PC-3 (cell line): ENCODE measurements at regions not wholly inside any gene's neighbourhood (a gene's known extent, or its start where the extent isn't known, plus 50 kb on each side); places are given as distances from the start of the nearest gene placed in this dataset.

Experiments used
- ATAC-seq: fragments of 200-7000 bp; cut with Tn5 transposase; 2 replicates; pipeline ENCODE4 v1.9.1; 2020; ENCODE audit warnings: mild to moderate bottlenecking, moderate library complexity
- BruUV-seq: library from RNA; stranded (reverse); fragments of 400-500 nt; replicated peaks from 2 replicates; lab custom pipeline; 2021; lab: Mats Ljungman, UMichigan
- CTCF ChIA-PET: fragments of 300-600 bp; sonication (Branson Sonifier 250); formaldehyde crosslinking; loops from one replicate; lab custom pipeline; 2022; ENCODE audit warnings: antibody characterized with exemption; lab: Charles Lee
- POLR2A ChIA-PET: fragments of 300-600 bp; sonication (Branson Sonifier 250); formaldehyde crosslinking; loops from one replicate; lab custom pipeline; 2022; ENCODE audit warnings: antibody characterized with exemption; ENCODE audit not compliant: unreplicated experiment; lab: Charles Lee
- DNase-seq: peaks from one replicate; pipeline ENCODE4 v3.0.0-alpha.2; 2015
- H2AFZ ChIP-seq: fragments of 300-600 bp; sonication (generic); 2 replicates; pipeline ENCODE4 v1.6.0; 2016; ENCODE audit warnings: antibody characterized with exemption, low read length
- H3F3A ChIP-seq: fragments of 300-600 bp; sonication (generic); one replicate; pipeline ENCODE4 v1.6.0; 2017; ENCODE audit warnings: antibody characterized with exemption, low read length, control low read depth, mild to moderate bottlenecking; ENCODE audit not compliant: unreplicated experiment
- H3K27ac ChIP-seq: fragments of 300-600 bp; sonication (generic); 2 replicates; pipeline ENCODE4 v1.5.1; 2016; ENCODE audit warnings: mild to moderate bottlenecking, low read length
- H3K27me3 ChIP-seq: fragments of 300-600 bp; sonication (generic); 2 replicates; pipeline ENCODE4 v1.6.1; 2016; ENCODE audit warnings: low read length, mixed read lengths
- H3K36me3 ChIP-seq: fragments of 300-600 bp; sonication (generic); 2 replicates; pipeline ENCODE4 v1.6.1; 2016; ENCODE audit warnings: low read depth, mixed run types, low read length, mixed read lengths
- H3K4me1 ChIP-seq: fragments of 300-600 bp; sonication (generic); 2 replicates; pipeline ENCODE4 v1.5.1; 2016; ENCODE audit warnings: low read length; ENCODE audit not compliant: insufficient read depth
- H3K4me2 ChIP-seq: fragments of 300-600 bp; sonication (generic); 2 replicates; pipeline ENCODE4 v1.6.0; 2016; ENCODE audit warnings: low read length
- H3K4me3 ChIP-seq: fragments of 300-600 bp; sonication (generic); 2 replicates; pipeline ENCODE4 v1.5.1; 2016; ENCODE audit warnings: mild to moderate bottlenecking, low read length, mixed read lengths
- H3K79me2 ChIP-seq: fragments of 300-600 bp; sonication (generic); 2 replicates; pipeline ENCODE4 v1.6.1; 2017; ENCODE audit warnings: low read length, mixed read lengths
- H3K9ac ChIP-seq: fragments of 300-600 bp; sonication (generic); 2 replicates; pipeline ENCODE4 v1.6.0; 2016; ENCODE audit warnings: mild to moderate bottlenecking, low read length
- H3K9me2 ChIP-seq: fragments of 300-600 bp; sonication (generic); replicated peaks from 2 replicates; pipeline ENCODE4 v1.6.1; 2016; ENCODE audit warnings: mixed run types, low read length, mixed read lengths
- H3K9me3 ChIP-seq: fragments of 300-600 bp; sonication (generic); 2 replicates; pipeline ENCODE4 v1.6.1; 2016; ENCODE audit warnings: low read length, mixed read lengths
- H4K20me1 ChIP-seq: fragments of 300-600 bp; sonication (generic); 2 replicates; pipeline ENCODE4 v1.6.1; 2016; ENCODE audit warnings: low read length, mixed read lengths
- CTCF ChIP-seq: fragments of 300-600 bp; sonication (generic); conservative IDR thresholded peaks from 2 replicates; pipeline ENCODE4 v1.5.1; 2017; ENCODE audit warnings: antibody characterized with exemption, low read depth, mild to moderate bottlenecking, low read length
- EZH2 ChIP-seq: fragments of 300-600 bp; sonication (generic); IDR thresholded peaks from one replicate; pipeline ENCODE4 v1.6.1; 2017; ENCODE audit warnings: antibody characterized with exemption, mild to moderate bottlenecking, low read length; ENCODE audit not compliant: unreplicated experiment
- EZH2phosphoT487 ChIP-seq: fragments of 300-600 bp; sonication (generic); IDR thresholded peaks from 2 replicates; pipeline ENCODE4 v1.6.1; 2018; ENCODE audit warnings: mild to moderate bottlenecking, antibody characterized with exemption, low read length, borderline replicate concordance
- intact Hi-C: fragments of 100-400 bp; cut with micrococcal nuclease; formaldehyde crosslinking; loops from 2 replicates; pipeline ENCODE4 v1.9.0; 2023

GRCh38 chr5:67262956-67263355, 66.4 kb upstream of the CD180 start:
- POLR2A ChIA-PET = no interaction called here
- no peaks in the 10 kb centered on the region for H3K27me3 ChIP-seq
- H4K20me1 ChIP-seq = no peaks in the 10 kb centered on the region
- H3K9me2 ChIP-seq = no peaks in the 10 kb centered on the region
- intact Hi-C loops = no loop called here
- CTCF ChIA-PET = no interaction called here
- ATAC-seq (no peak), DNase-seq (no peak)
- no peak overlapping the region for H3K27ac ChIP-seq
- no peaks in the 10 kb centered on the region for H3F3A ChIP-seq
- TF ChIP-seq CTCF = no peak
- TF ChIP-seq EZH2 = no peak
- no peak for TF ChIP-seq EZH2phosphoT487
- H3K9ac ChIP-seq = no peak overlapping the region
- H3K4me3 ChIP-seq = no peak overlapping the region
- BruUV-seq = no TSS peak
- H3K79me2 ChIP-seq = no peaks in the 10 kb centered on the region
- no peaks in the 10 kb centered on the region for H3K4me1 ChIP-seq
- H3K36me3 ChIP-seq = no peaks in the 10 kb centered on the region
- H3K9me3 ChIP-seq = no peaks in the 10 kb centered on the region
- H3K4me2 ChIP-seq = no peak overlapping the region
- H2AFZ ChIP-seq = no peak overlapping the region

GRCh38 chr5:67262206-67262605, 65.6 kb upstream of the CD180 start:
- no peaks in the 10 kb centered on the region for H4K20me1 ChIP-seq
- no peaks in the 10 kb centered on the region for H3F3A ChIP-seq
- H3K9ac ChIP-seq = no peak overlapping the region
- no peaks in the 10 kb centered on the region for H3K9me3 ChIP-seq
- CTCF ChIA-PET = no interaction called here
- no peaks in the 10 kb centered on the region for H3K9me2 ChIP-seq
- ATAC-seq (no peak), DNase-seq (no peak)
- H3K4me1 ChIP-seq = no peaks in the 10 kb centered on the region; the same call in 1 of the 2 replicates
- no peak overlapping the region for H3K4me3 ChIP-seq
- no peaks in the 10 kb centered on the region for H3K27me3 ChIP-seq
- H2AFZ ChIP-seq = no peak overlapping the region
- no peaks in the 10 kb centered on the region for H3K79me2 ChIP-seq
- TF ChIP-seq EZH2 = no peak
- no peak for TF ChIP-seq CTCF
- TF ChIP-seq EZH2phosphoT487 = no peak
- intact Hi-C loops = no loop called here
- no TSS peak for BruUV-seq
- no peak overlapping the region for H3K27ac ChIP-seq
- H3K36me3 ChIP-seq = no peaks in the 10 kb centered on the region
- POLR2A ChIA-PET = interaction anchor here (0.6 kb wide), 1 partner anchor 41 kb away, joined by 3 read pairs; no protein-coding TSS in a partner anchor
- no peak overlapping the region for H3K4me2 ChIP-seq

GRCh38 chr5:67259548-67260215, 63.1 kb upstream of the CD180 start:
- H3K36me3 ChIP-seq = no peaks in the 10 kb centered on the region
- intact Hi-C loops = no loop called here
- ATAC-seq (no peak), DNase-seq (no peak)
- no peak overlapping the region for H2AFZ ChIP-seq
- no peak overlapping the region for H3K9ac ChIP-seq
- TF ChIP-seq EZH2phosphoT487 = no peak
- no peak for TF ChIP-seq CTCF
- TF ChIP-seq EZH2 = no peak
- H3K27me3 ChIP-seq = no peaks in the 10 kb centered on the region
- H3K4me3 ChIP-seq = no peak overlapping the region
- H3K9me3 ChIP-seq = no peaks in the 10 kb centered on the region
- H3F3A ChIP-seq = no peaks in the 10 kb centered on the region
- CTCF ChIA-PET = no interaction called here
- H3K4me2 ChIP-seq = no peak overlapping the region
- H3K79me2 ChIP-seq = no peaks in the 10 kb centered on the region
- BruUV-seq = no TSS peak
- POLR2A ChIA-PET = no interaction called here
- H3K27ac ChIP-seq = no peak overlapping the region
- H4K20me1 ChIP-seq = no peaks in the 10 kb centered on the region
- no peaks in the 10 kb centered on the region; the same call in 1 of the 2 replicates for H3K4me1 ChIP-seq
- no peaks in the 10 kb centered on the region for H3K9me2 ChIP-seq
